Pancreas (tissue), 10 donors: ENCODE measurements at regions not wholly inside any gene's neighbourhood (a gene's known extent, or its start where the extent isn't known, plus 50 kb on each side); places are given as distances from the start of the nearest gene placed in this dataset.

Experiments
- ATAC-seq, 4 donors: fragments of 200-7000 bp; cut with Tn5 transposase; one replicate each; pipeline versions ENCODE4 v1.8.0 to v1.9.1; 2020; ENCODE audit warnings: mild to moderate bottlenecking in 4 of 4, moderate library complexity in 4 of 4
- DNase-seq, 6 donors: peaks; one replicate each; pipeline ENCODE4 v3.0.0-alpha.2; 2020
- FAIRE-seq: peaks from 2 replicates; lab custom pipeline; 2012; peaks lifted over from hg19 to GRCh38; lab: Jason Lieb, UNC
- H3K27ac ChIP-seq, 4 donors: fragments of 200-600 bp; sonication (generic); 1 replicate in 3 of 4; 2 replicates in 1 of 4; pipeline versions ENCODE4 v1.5.0 to v1.8.0; 2020
- H3K27me3 ChIP-seq, 4 donors: fragments of 200-600 bp; one replicate each; pipeline ENCODE4 v1.8.0; 2021
- H3K36me3 ChIP-seq, 3 donors: fragments of 200-600 bp; sonication (generic) in 1 of 3; one replicate each; pipeline versions ENCODE4 v1.5.0 to v1.8.0; 2020 to 2021
- H3K4me1 ChIP-seq, 3 donors: fragments of 200-600 bp; one replicate each; pipeline ENCODE4 v1.8.0; 2021
- H3K4me3 ChIP-seq, 4 donors: fragments of 200-600 bp; sonication (generic) in 2 of 4; one replicate each; pipeline versions ENCODE4 v1.5.0 to v1.8.0; 2020 to 2021
- H3K9me3 ChIP-seq, 4 donors: fragments of 200-600 bp; one replicate each; pipeline ENCODE4 v1.8.0; 2021
- WGBS, 2 donors: extraction: QIAGEN DNeasy Blood & Tissue Kit; methylation state at CpG; one replicate each; pipeline ENCODE4 v1.1.7; 2013; 5-methylcytosine and 5-hydroxymethylcytosine counted together
- intact Hi-C, 3 donors: fragments of 100-400 bp; cut with DNase I; formaldehyde crosslinking; loops; one replicate each; pipeline versions ENCODE4 v1.11.1 to v1.14.2; 2022
- TF ChIP-seq, protein P1 (sequence below), 4 donors: fragments of 200-600 bp; sonication (generic) in 3 of 4; IDR thresholded peaks; one replicate each; pipeline versions ENCODE4 v1.5.0 to v1.8.0; 2021; ENCODE audit warnings: antibody characterized with exemption in 4 of 4
- donor health status: healthy with polysubstance abuse.
- donor health status: DM: no; HTN: no; CAD: no; lungs with moderate emphysema.
- donor health status: DM: no; HTN: no; CAD: no.
- donor health status: control.
- donor health status: control.
- donor health status: Bipolar disorder and iron deficiency.
- donor health status: DM: yes; HTN: yes; CAD: no.
- donor health status: DM: no; HTN: no; CAD: no.
- donor health status: DM: no; HTN: no; CAD: no.
- donor health status: DM: yes; HTN: yes; CAD: no.

- TF ChIP-seq, protein P1, sequence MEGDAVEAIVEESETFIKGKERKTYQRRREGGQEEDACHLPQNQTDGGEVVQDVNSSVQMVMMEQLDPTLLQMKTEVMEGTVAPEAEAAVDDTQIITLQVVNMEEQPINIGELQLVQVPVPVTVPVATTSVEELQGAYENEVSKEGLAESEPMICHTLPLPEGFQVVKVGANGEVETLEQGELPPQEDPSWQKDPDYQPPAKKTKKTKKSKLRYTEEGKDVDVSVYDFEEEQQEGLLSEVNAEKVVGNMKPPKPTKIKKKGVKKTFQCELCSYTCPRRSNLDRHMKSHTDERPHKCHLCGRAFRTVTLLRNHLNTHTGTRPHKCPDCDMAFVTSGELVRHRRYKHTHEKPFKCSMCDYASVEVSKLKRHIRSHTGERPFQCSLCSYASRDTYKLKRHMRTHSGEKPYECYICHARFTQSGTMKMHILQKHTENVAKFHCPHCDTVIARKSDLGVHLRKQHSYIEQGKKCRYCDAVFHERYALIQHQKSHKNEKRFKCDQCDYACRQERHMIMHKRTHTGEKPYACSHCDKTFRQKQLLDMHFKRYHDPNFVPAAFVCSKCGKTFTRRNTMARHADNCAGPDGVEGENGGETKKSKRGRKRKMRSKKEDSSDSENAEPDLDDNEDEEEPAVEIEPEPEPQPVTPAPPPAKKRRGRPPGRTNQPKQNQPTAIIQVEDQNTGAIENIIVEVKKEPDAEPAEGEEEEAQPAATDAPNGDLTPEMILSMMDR (IDR thresholded peaks at IDR 0.05) = no peak
- Histone ChIP-seq H3K27ac (no peak overlapping the region), H3K4me1 (no peaks in the 10 kb centered on the region), H3K9me3 (no peaks in the 10 kb centered on the region), H3K4me3 (no peak overlapping the region), H3K36me3 (no peaks in the 10 kb centered on the region), H3K27me3 (no peaks in the 10 kb centered on the region)
- ATAC-seq (no peak), FAIRE-seq (no peak), DNase-seq (no peak)
- 83 to 90% methylated on average over 4 of the region's 4 CpGs for WGBS, 2 donors
- intact Hi-C loops = no loop called here
Measured at GRCh38 chr16:51085271-51085670, 65.8 kb downstream of the SALL1 start.

DNA sequence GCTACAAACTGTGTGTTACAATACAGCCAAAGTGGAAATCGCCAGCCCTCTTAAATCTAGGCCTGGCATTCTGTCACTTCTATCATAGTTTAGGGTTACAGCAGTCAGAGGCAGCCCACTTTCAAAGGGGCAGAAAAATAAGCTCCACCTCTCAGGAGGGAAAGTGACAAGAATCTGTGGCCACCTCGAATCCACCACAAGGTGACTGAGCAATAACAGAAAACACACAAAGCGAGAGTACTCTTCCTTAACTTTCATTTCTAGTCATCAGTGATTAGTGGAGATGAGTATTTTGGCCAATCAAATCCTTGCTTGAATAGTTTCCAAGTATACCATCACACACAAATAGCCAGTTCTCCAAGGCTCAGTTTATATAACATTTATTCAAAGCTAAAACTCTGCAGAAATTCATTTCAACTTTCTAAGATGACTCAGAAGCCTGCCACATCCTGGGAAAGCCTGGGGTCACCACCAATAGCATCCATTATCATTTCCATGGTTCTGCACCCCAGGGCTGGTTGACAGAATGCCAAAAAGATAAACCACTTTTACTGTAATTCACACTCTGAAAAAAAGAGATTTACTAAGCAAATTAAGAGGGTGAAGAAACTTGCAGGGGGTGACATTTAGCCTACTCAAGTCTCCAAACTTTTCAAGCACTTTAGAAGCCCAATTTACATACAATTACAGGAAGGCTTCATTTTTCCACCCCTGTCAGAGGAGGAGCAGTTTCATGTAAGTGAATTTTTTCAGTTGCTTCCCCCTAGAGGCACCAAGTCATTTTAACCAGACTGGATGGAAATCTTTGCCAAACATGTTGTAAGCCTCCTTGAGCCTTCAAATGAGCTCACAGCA lies 66.8 kb downstream of the SALL1 start:
- H3K27ac ChIP-seq = no peak overlapping the region
- no peaks in the 10 kb centered on the region for H3K36me3 ChIP-seq
- H3K27me3 ChIP-seq = no peaks in the 10 kb centered on the region
- no peak for FAIRE-seq
- TF ChIP-seq, protein P1 (IDR thresholded peaks at IDR 0.05) = no peak
- WGBS, 2 donors = 67 to 72% methylated on average over 3 of the region's 3 CpGs
- intact Hi-C loops = no loop called here
- DNase-seq = no peak
- H3K9me3 ChIP-seq = no peaks in the 10 kb centered on the region
- no peak for ATAC-seq
- H3K4me3 ChIP-seq = no peak overlapping the region
- no peaks in the 10 kb centered on the region for H3K4me1 ChIP-seq

DNA sequence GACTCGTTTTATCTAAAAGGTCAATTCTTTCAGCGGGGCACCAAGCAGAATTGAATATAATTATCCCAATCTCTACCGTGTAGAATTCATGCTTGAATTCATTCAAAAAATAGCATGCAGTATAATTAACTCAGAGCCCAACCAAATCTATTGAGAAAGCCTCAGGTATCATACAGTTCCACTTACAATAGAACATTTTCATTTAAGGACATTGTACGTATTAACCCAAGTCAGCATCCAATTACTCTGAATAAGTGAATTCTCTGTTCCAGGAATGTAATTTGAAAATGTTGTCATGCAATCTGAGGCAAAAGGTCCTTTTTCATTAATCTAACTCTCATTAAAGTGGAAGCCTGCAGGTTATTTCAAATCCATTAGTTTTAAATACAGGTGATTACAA lies 78.5 kb downstream of the SALL1 start:
- H3K36me3 ChIP-seq = no peaks in the 10 kb centered on the region

DNA sequence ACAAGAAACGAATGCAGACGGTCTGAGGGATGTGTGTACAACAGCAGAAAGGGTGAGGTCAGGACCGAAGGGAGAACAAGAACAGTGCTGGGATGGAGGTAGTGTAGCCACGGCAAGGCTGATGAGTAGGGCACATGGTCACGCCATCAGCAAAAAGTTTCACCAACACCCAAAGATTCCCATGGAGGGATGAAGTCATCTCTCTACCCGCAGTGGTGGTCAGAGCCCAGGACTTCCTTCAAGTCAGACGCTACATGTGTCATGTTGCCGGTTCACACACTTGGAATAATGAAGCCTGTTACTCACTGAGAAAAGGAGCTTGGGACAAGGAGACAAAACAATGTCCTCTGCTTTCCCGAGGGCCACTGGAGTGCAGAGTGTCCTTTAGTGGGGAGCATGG lies 79.7 kb downstream of the SALL1 start:
- Histone ChIP-seq H3K4me3 (no peak overlapping the region), H3K36me3 (no peaks in the 10 kb centered on the region), H3K27ac (no peak overlapping the region), H3K4me1 (no peaks in the 10 kb centered on the region), H3K27me3 (no peaks in the 10 kb centered on the region), H3K9me3 (no peaks in the 10 kb centered on the region)
- no peak for ATAC-seq
- intact Hi-C loops = no loop called here
- DNase-seq = no peak
- TF ChIP-seq, protein P1 (IDR thresholded peaks at IDR 0.05) = no peak
- no peak for FAIRE-seq
- WGBS, 2 donors = 65 to 75% methylated on average over 9 of the region's 9 CpGs

More for the DNA sequence above, 78.5 kb downstream of the SALL1 start:
- ATAC-seq (no peak), FAIRE-seq (no peak), DNase-seq (no peak)
- Histone ChIP-seq H3K27me3 (no peaks in the 10 kb centered on the region), H3K4me3 (no peak overlapping the region), H3K27ac (no peak overlapping the region), H3K9me3 (no peaks in the 10 kb centered on the region), H3K4me1 (no peaks in the 10 kb centered on the region)
- TF ChIP-seq, protein P1 (IDR thresholded peaks at IDR 0.05) = no peak
- WGBS, 2 donors = 44 to 52% methylated on average over 4 of the region's 4 CpGs
- intact Hi-C loops = no loop called here

DNA sequence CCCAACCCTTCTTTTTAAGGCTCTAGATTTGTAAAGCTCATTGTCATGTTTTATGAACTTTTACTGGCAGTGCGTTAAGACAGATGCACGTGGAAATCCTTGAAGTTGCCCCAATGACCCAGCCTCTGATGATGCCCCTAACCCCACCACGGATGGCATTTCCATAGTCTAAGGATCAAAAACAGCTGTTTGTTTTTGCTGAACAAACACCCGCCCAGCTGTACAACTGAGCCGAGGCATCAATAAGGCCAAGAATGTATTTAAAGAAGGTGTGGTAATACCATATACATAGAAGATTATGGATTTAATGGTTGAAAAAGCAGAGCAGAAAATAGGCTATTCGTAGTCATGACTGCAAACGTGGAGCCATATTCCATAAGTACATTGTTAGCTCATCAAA lies 83.7 kb downstream of the SALL1 start:
- Histone ChIP-seq H3K4me1 (no peaks in the 10 kb centered on the region), H3K4me3 (no peak overlapping the region), H3K36me3 (no peaks in the 10 kb centered on the region), H3K27ac (no peak overlapping the region), H3K9me3 (no peaks in the 10 kb centered on the region), H3K27me3 (no peaks in the 10 kb centered on the region)
- ATAC-seq (no peak), FAIRE-seq (no peak), DNase-seq (no peak)
- 54 to 73% methylated on average over 7 of the region's 7 CpGs for WGBS, 2 donors
- intact Hi-C loops = no loop called here
- TF ChIP-seq, protein P1 (IDR thresholded peaks at IDR 0.05) = no peak
